Suprapubic skin (tissue), 4 donors: ENCODE measurements at regions not wholly inside any gene's neighbourhood (a gene's known extent, or its start where the extent isn't known, plus 50 kb on each side); places are given as distances from the start of the nearest gene placed in this dataset.

Experiments used
- DNase-seq, 2 donors: peaks; one replicate each; pipeline ENCODE4 v3.0.0-alpha.2; 2019; ENCODE audit warnings: low spot score in 2 of 2
- H3K27ac ChIP-seq: fragments of 200-600 bp; sonication (generic); one replicate; pipeline ENCODE4 v1.5.1; 2019
- H3K27me3 ChIP-seq: fragments of 200-600 bp; sonication (generic); one replicate; pipeline ENCODE4 v1.5.1; 2019
- H3K36me3 ChIP-seq: fragments of 200-600 bp; sonication (generic); one replicate; pipeline ENCODE4 v1.5.1; 2019
- H3K4me1 ChIP-seq: fragments of 200-600 bp; sonication (generic); one replicate; pipeline ENCODE4 v1.5.1; 2019
- H3K4me3 ChIP-seq: fragments of 200-600 bp; sonication (generic); one replicate; pipeline ENCODE4 v1.5.1; 2019; ENCODE audit warnings: mild to moderate bottlenecking
- H3K9me3 ChIP-seq: fragments of 200-600 bp; sonication (generic); one replicate; pipeline ENCODE4 v1.5.1; 2019
- EP300 ChIP-seq: sonication (generic); formaldehyde crosslinking; IDR thresholded peaks from one replicate; pipeline ENCODE4 v1.6.1; 2017; ENCODE audit warnings: antibody characterized with exemption
- POLR2A ChIP-seq, 2 donors: fragments of 450-650 bp; IDR thresholded peaks; one replicate each; pipeline ENCODE4 v1.6.1; 2017; ENCODE audit warnings: antibody characterized with exemption in 2 of 2, mild to moderate bottlenecking in 2 of 2, moderate library complexity in 2 of 2
- POLR2AphosphoS5 ChIP-seq, 3 donors: sonication (generic); formaldehyde crosslinking; IDR thresholded peaks; one replicate each; pipeline ENCODE4 v1.6.1; 2017; ENCODE audit warnings: antibody characterized with exemption in 3 of 3
- WGBS: methylation state at CpG from one replicate; pipeline ENCODE4 v1.1.5; 2018; 5-methylcytosine and 5-hydroxymethylcytosine counted together
- TF ChIP-seq, protein P1 (sequence below), 2 donors: fragments of 200-600 bp in 1 of 2; fragments of 450-650 bp in 1 of 2; sonication (generic) in 1 of 2; IDR thresholded peaks; one replicate each; pipeline ENCODE4 v1.5.1; 2016 to 2019; ENCODE audit warnings: antibody characterized with exemption in 2 of 2, mild to moderate bottlenecking in 1 of 2, moderate library complexity in 1 of 2

DNA sequence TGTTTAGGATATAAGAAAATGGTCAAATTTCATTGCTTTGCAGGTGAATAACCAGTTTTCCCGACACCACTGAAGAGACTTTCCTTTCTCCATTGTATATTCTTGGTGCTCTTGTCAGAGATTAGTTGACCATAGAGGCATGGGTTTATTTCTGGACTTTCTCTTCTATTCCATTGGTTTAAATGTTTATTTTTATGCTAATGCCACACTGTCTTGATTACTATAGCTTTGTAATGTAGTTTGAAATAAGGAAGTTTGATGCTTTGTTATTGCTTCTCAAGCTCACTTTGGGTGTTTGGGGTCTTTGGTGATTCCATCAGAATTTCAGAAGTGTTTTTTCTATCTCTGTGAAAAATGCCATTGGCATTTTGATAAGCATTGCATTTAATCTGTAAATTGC, 190.0 kb upstream of the SPRY2 start:
- DNase-seq = no peak
- Histone ChIP-seq H3K27ac (no peak overlapping the region), H3K27me3 (no peaks in the 10 kb centered on the region), H3K4me3 (no peak overlapping the region), H3K36me3 (no peaks in the 10 kb centered on the region), H3K9me3 (peaks cover 3% of the 10 kb centered on the region), H3K4me1 (no peaks in the 10 kb centered on the region)
- no peak for TF ChIP-seq POLR2AphosphoS5 (IDR thresholded peaks at IDR 0.05)
- TF ChIP-seq EP300 = no peak
- TF ChIP-seq, protein P1, sequence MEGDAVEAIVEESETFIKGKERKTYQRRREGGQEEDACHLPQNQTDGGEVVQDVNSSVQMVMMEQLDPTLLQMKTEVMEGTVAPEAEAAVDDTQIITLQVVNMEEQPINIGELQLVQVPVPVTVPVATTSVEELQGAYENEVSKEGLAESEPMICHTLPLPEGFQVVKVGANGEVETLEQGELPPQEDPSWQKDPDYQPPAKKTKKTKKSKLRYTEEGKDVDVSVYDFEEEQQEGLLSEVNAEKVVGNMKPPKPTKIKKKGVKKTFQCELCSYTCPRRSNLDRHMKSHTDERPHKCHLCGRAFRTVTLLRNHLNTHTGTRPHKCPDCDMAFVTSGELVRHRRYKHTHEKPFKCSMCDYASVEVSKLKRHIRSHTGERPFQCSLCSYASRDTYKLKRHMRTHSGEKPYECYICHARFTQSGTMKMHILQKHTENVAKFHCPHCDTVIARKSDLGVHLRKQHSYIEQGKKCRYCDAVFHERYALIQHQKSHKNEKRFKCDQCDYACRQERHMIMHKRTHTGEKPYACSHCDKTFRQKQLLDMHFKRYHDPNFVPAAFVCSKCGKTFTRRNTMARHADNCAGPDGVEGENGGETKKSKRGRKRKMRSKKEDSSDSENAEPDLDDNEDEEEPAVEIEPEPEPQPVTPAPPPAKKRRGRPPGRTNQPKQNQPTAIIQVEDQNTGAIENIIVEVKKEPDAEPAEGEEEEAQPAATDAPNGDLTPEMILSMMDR (IDR thresholded peaks at IDR 0.05) = no peak
- no peak for TF ChIP-seq POLR2A (IDR thresholded peaks at IDR 0.05)
- WGBS = 88% methylated on average over 1 of the region's 1 CpG

DNA sequence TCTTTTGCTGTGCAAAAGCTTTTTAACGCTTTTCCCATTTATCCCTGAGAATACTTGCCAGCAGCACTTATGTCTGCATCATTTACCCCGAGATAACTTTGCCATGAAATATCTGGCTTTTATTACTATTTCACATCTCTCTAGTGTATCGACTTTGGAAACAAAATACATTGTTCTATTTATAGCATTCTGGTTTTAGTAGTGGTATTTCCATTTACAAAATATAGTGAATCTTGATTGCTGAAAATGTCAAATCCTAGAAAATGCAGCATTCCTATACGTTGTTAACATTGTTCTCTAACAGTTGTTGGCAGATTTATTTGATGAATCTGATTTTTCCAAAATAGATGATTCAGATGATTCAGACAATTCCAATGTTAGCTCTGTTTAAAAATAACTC, 189.3 kb upstream of the SPRY2 start:
- no peaks in the 10 kb centered on the region for H3K36me3 ChIP-seq
- TF ChIP-seq, protein P1 (IDR thresholded peaks at IDR 0.05) = no peak
- DNase-seq = no peak
- H3K9me3 ChIP-seq = peaks cover 3% of the 10 kb centered on the region
- no peaks in the 10 kb centered on the region for H3K4me1 ChIP-seq
- H3K4me3 ChIP-seq = no peak overlapping the region
- no peak overlapping the region for H3K27ac ChIP-seq
- WGBS = 64% methylated on average over 4 of the region's 4 CpGs
- no peaks in the 10 kb centered on the region for H3K27me3 ChIP-seq

DNA sequence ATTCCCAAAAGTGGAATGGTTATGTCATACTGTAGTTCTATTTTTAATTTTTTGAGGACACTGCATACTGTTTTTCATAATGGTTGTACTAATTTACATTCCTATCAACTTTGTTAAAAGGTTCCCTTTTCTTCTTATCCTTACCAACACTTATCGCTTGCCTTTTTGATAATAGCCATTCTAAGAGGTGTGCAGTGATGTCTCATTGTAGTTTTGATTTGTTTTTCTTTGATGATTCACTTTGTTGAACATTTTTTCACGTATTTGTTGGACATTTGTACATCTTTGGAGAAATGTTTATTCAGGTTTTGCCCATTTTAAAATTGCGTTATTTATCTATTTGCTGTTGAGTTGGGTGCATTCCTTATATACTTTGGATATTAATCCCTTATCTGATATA, 188.8 kb upstream of the SPRY2 start:
- no peaks in the 10 kb centered on the region for H3K36me3 ChIP-seq
- H3K27ac ChIP-seq = no peak overlapping the region
- no peaks in the 10 kb centered on the region for H3K27me3 ChIP-seq
- no peaks in the 10 kb centered on the region for H3K4me1 ChIP-seq
- DNase-seq = no peak
- WGBS = 83% methylated on average over 3 of the region's 3 CpGs
- H3K4me3 ChIP-seq = no peak overlapping the region
- TF ChIP-seq EP300 (no peak), POLR2A (IDR thresholded peaks at IDR 0.05) (no peak), POLR2AphosphoS5 (IDR thresholded peaks at IDR 0.05) (no peak)
- TF ChIP-seq, protein P1 (IDR thresholded peaks at IDR 0.05) = no peak
- peaks cover 3% of the 10 kb centered on the region for H3K9me3 ChIP-seq

DNA sequence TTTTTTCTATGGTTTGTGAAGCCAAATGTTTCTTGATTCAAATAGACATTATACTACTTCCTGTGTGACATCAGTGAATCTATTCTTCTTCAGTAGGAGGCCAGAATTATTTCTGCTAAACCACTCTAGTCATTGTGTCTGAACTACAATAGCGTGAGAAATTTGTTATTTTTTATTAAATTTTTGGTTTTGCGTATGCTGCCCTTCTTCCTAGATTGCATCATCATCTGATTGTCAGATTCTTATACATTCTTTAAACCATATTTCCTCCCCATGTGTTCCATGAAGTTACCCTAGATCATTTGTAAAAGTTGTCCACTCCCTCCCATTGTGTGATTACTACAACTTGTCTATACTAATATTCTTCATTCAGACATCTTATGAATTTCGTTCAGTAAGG, 187.8 kb upstream of the SPRY2 start:
- H3K36me3 ChIP-seq = no peaks in the 10 kb centered on the region
- no peak for DNase-seq
- WGBS = 95% methylated on average over 3 of the region's 3 CpGs
- H3K9me3 ChIP-seq = peaks cover 3% of the 10 kb centered on the region
- no peak overlapping the region for H3K27ac ChIP-seq
- H3K27me3 ChIP-seq = no peaks in the 10 kb centered on the region
- TF ChIP-seq, protein P1 (IDR thresholded peaks at IDR 0.05) = no peak
- TF ChIP-seq POLR2A (IDR thresholded peaks at IDR 0.05) (no peak), POLR2AphosphoS5 (IDR thresholded peaks at IDR 0.05) (no peak), EP300 (no peak)
- no peaks in the 10 kb centered on the region for H3K4me1 ChIP-seq
- H3K4me3 ChIP-seq = no peak overlapping the region

DNA sequence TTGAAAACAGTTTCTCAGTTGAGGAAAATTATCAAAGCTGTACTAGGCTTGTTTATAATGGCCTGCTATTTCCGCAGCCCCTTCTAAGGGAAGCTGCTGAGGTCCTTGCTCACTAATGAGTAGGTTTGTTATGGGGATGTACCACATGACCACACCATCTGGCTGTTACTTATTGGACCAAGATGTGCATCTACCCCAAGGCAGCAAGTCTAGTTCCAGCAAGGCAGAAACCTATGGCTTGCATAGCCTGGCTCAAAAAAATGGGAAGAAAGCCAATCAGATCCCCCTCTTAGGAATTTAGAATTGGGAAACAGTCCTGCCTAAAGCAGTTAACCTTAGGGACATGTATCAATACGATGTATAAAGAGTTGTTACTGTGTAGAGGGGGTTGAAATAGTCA, 186.5 kb upstream of the SPRY2 start:
- H3K4me1 ChIP-seq = no peaks in the 10 kb centered on the region
- H3K27ac ChIP-seq = no peak overlapping the region
- H3K4me3 ChIP-seq = no peak overlapping the region
- TF ChIP-seq EP300 = no peak
- no peaks in the 10 kb centered on the region for H3K36me3 ChIP-seq
- no peaks in the 10 kb centered on the region for H3K27me3 ChIP-seq
- DNase-seq = no peak
- WGBS = 68% methylated on average over 2 of the region's 2 CpGs
- H3K9me3 ChIP-seq = peaks cover 3% of the 10 kb centered on the region

DNA sequence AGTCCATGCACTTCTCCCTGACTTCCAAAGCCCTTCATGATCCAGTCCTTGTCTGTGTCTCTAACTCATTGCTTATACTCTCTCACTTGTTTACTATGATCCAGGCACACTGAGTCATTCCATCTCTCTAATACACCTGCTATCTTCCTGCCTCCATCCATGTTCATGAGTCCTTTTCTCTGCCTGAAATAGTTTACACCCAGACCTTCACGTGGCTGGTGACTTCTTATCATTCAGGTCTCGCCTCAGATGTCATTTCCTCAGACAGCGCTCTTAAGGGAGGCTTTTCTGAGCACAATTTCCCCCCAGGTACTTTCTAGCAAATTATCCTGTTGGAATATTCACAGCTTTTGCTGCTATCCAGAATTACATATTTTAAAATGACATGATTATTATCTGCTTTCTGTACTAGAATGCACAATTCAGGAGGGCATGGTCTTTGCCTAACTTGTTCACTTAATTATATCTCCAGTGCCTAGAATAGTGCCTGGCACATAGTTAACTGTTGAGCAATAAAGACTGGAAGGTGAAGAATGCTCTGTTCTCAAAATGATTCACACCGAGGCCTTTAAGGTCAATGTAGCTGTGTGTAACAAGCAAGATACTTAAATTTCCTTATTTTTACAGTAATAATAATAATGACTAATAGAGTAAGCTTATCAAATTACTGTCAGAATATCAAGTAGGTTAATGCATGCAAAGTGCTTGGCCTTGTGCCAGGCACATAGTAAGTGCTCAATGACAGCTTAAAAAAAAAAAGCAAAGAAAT, 183.7 kb upstream of the SPRY2 start:
- H3K27ac ChIP-seq = no peak overlapping the region
- no peak overlapping the region for H3K4me3 ChIP-seq
- TF ChIP-seq POLR2A (IDR thresholded peaks at IDR 0.05) (no peak), EP300 (no peak), POLR2AphosphoS5 (IDR thresholded peaks at IDR 0.05) (no peak)
- TF ChIP-seq, protein P1 (IDR thresholded peaks at IDR 0.05) = no peak
- H3K9me3 ChIP-seq = no peaks in the 10 kb centered on the region
- H3K4me1 ChIP-seq = no peaks in the 10 kb centered on the region
- no peaks in the 10 kb centered on the region for H3K27me3 ChIP-seq
- DNase-seq = no peak
- 70% methylated on average over 4 of the region's 4 CpGs for whole genome bisulfite sequencing
- H3K36me3 ChIP-seq = no peaks in the 10 kb centered on the region
